WTC11 (cell line): ENCODE measurements at regions not wholly inside any gene's neighbourhood (a gene's known extent, or its start where the extent isn't known, plus 50 kb on each side); places are given as distances from the start of the nearest gene placed in this dataset.

Source experiments
- ATAC-seq: fragments of 200-7000 bp; cut with Tn5 transposase; 2 replicates; pipeline ENCODE4 v1.10.0; 2021; ENCODE audit warnings: mild to moderate bottlenecking, moderate library complexity
- CTCF ChIA-PET: fragments of 300-600 bp; sonication (Branson Sonifier 250); formaldehyde crosslinking; loops from one replicate; lab custom pipeline; 2021; ENCODE audit warnings: antibody characterized with exemption; lab: Charles Lee
- POLR2A ChIA-PET: fragments of 350-600 bp; sonication (Branson Sonifier 250); formaldehyde crosslinking; loops from one replicate; lab custom pipeline; 2021; ENCODE audit warnings: antibody characterized with exemption; lab: Charles Lee
- DNase-seq: peaks from one replicate; pipeline ENCODE4 v3.0.0; 2021; ENCODE audit warnings: low spot score
- H3K27ac Mint-ChIP-seq: 2 replicates; pipeline ENCODE4 v1.8.0; 2021; ENCODE audit warnings: mixed read lengths
- H3K27me3 Mint-ChIP-seq: 2 replicates; pipeline ENCODE4 v1.8.0; 2021; ENCODE audit warnings: low read depth, mild to moderate bottlenecking, moderate library complexity, mixed read lengths
- H3K36me3 Mint-ChIP-seq: 2 replicates; pipeline ENCODE4 v1.8.0; 2021; ENCODE audit warnings: mixed read lengths
- H3K4me1 Mint-ChIP-seq: 2 replicates; pipeline ENCODE4 v1.8.0; 2022; ENCODE audit warnings: mixed read lengths
- H3K4me3 Mint-ChIP-seq: 2 replicates; pipeline ENCODE4 v1.8.0; 2021; ENCODE audit warnings: mild to moderate bottlenecking, moderate library complexity, mixed read lengths
- H3K9me3 Mint-ChIP-seq: 2 replicates; pipeline ENCODE4 v1.8.0; 2021; ENCODE audit warnings: mixed read lengths
- ATF2 ChIP-seq: sonication (generic); formaldehyde crosslinking; IDR thresholded peaks from 2 replicates; pipeline ENCODE4 v1.8.1; 2022; ENCODE audit warnings: low read depth, missing genetic modification reagents, borderline replicate concordance
- ETV6 ChIP-seq: sonication (generic); formaldehyde crosslinking; IDR thresholded peaks from 2 replicates; pipeline ENCODE4 v1.8.1; 2022; ENCODE audit warnings: mild to moderate bottlenecking, missing genetic modification reagents
- FOXP1 ChIP-seq: sonication (generic); formaldehyde crosslinking; IDR thresholded peaks from 2 replicates; pipeline ENCODE4 v1.8.0; 2022; ENCODE audit warnings: missing genetic modification reagents, mild to moderate bottlenecking, moderate library complexity, borderline replicate concordance
- GRHL2 ChIP-seq: fragments of 250-450 bp; sonication (Bioruptor Pico); IDR thresholded peaks from 2 replicates; pipeline ENCODE4 v1.8.0; 2022; ENCODE audit warnings: mild to moderate bottlenecking, moderate library complexity; ENCODE audit not compliant: insufficient replicate concordance, severe bottlenecking
- MAX ChIP-seq: sonication (generic); formaldehyde crosslinking; IDR thresholded peaks from 2 replicates; pipeline ENCODE4 v1.8.0; 2022; ENCODE audit warnings: mild to moderate bottlenecking, missing genetic modification reagents
- PRDM15 ChIP-seq: sonication (generic); formaldehyde crosslinking; IDR thresholded peaks from 2 replicates; pipeline ENCODE4 v1.8.0; 2022; ENCODE audit warnings: missing genetic modification reagents
- PRRX2 ChIP-seq: fragments of 250-450 bp; sonication (Bioruptor Pico); IDR thresholded peaks from 2 replicates; pipeline ENCODE4 v1.8.0; 2021; ENCODE audit warnings: mild to moderate bottlenecking
- ZNF138 ChIP-seq: sonication (generic); formaldehyde crosslinking; conservative IDR thresholded peaks from 2 replicates; pipeline ENCODE4 v1.8.1; 2022; ENCODE audit warnings: mild to moderate bottlenecking, moderate library complexity, missing genetic modification reagents
- ZNF317 ChIP-seq: sonication (generic); formaldehyde crosslinking; IDR thresholded peaks from 2 replicates; pipeline ENCODE4 v1.8.1; 2023; ENCODE audit warnings: low read depth, mild to moderate bottlenecking, moderate library complexity, missing genetic modification reagents, borderline replicate concordance
- ZNF396 ChIP-seq: fragments of 250-450 bp; sonication (Bioruptor Pico); IDR thresholded peaks from 2 replicates; pipeline ENCODE4 v1.8.0; 2021; ENCODE audit warnings: mild to moderate bottlenecking, moderate library complexity, borderline replicate concordance
- ZNF532 ChIP-seq: fragments of 250-450 bp; sonication (Bioruptor Pico); IDR thresholded peaks from 2 replicates; pipeline ENCODE4 v1.9.0; 2021; ENCODE audit warnings: mild to moderate bottlenecking, borderline replicate concordance
- ZSCAN18 ChIP-seq: fragments of 250-450 bp; sonication (Bioruptor Pico); IDR thresholded peaks from 2 replicates; pipeline ENCODE4 v2.1.2; 2022; ENCODE audit warnings: mild to moderate bottlenecking, moderate library complexity
- TF ChIP-seq, protein P1 (sequence below): sonication (generic); formaldehyde crosslinking; IDR thresholded peaks from 2 replicates; pipeline ENCODE4 v1.8.0; 2023; ENCODE audit warnings: mild to moderate bottlenecking, missing genetic modification reagents
- TF ChIP-seq, protein P2 (sequence below): fragments of 200-600 bp; IDR thresholded peaks from 2 replicates; pipeline ENCODE4 v1.8.0; 2022; ENCODE audit warnings: antibody characterized with exemption
- TF ChIP-seq, protein P3 (sequence below): sonication (generic); formaldehyde crosslinking; IDR thresholded peaks from 2 replicates; pipeline ENCODE4 v1.8.0; 2022; ENCODE audit warnings: mild to moderate bottlenecking, missing genetic modification reagents

DNA sequence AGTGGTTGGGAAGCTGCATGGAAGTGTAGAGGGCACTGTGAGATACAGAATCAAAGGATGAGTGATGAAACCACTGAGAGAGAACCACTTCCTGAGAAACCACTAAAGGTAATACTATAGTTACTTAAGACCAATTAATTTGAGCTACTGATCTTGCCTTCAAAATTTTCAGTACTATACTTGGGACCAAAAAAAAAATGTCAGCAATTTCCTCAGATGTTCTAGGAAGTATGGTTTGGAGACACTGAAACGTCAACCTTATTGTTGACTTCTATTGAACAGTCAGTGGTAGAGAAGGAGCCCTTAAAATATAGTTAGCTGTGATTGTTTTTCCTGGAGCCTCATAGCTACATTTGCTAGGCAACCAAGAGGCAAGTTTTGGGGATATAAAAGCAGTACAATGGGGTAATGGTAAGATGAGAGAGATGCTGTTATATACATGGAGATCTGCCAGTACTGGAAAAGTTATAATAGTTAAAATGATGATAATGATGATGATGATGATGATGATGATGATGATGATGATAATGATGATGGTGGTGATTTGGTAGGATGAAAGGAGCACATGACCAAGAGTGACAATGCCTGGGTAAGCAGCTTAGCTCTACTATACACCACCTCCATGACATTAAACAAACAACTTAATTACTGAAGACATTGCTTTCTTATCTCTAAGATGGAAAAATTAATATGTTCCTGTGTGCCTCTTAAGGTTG, 300.9 kb upstream of the G2E3 start (continued):
- no peak for TF ChIP-seq ZSCAN18

DNA sequence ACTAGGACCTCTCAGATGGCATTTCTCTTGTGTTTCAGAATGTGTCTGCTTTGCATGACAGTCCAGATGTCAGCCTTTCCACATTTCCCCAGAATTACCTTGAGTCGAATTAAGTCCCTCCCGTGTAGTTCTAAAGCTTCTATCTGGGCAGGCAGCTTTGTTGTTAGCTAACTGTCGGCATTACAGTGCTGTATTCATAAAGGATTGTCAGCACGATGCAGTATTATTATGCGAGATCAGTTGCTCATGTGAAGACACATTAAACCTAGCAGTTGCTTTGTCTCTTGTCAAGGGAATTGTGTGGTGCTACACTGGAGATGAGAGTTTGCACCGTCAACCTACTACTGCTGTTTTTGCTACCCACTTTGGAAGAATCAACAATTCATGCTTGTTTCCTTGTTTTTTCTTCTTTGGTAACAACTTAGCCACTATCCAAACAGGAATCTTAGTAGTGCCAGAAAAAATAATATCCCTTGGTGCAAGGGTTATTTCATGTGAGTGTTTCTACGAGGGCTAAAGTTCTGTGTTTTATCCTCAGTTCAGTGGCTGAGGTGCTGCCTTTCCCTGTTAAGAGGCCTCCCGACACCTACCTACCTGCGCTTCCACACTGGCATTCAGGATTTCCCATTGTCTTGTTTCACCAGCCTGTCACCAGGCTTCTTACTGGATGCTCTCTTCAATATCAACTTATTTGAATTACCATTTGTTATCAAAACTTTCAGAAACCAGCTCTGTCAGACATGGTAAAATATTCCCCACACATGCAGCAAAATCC, 297.9 kb upstream of the G2E3 start:
- ChIA-PET CTCF (interaction anchor here (1.2 to 3.4 kb wide), 2 partner anchors 10 to 46 kb away, joined by 3 to 36 read pairs; no protein-coding TSS in a partner anchor), POLR2A (no interaction called here)
- DNase-seq: no peak
- peaks cover 16% of the 10 kb centered on the region for H3K9me3 Mint-ChIP-seq
- peak; percentile 71 for ATAC-seq
- peaks cover 18% of the 10 kb centered on the region for H3K4me1 Mint-ChIP-seq
- peaks cover 9% of the 10 kb centered on the region; the same call in 1 of the 2 replicates for H3K36me3 Mint-ChIP-seq
- H3K27me3 Mint-ChIP-seq: no peaks in the 10 kb centered on the region
- H3K4me3 Mint-ChIP-seq: no peak overlapping the region
- H3K27ac Mint-ChIP-seq: no peak overlapping the region
- no peak for TF ChIP-seq GRHL2 (CRISPR knock-in tag)
- no peak for TF ChIP-seq ZNF532 (CRISPR knock-in tag)
- TF ChIP-seq ZNF396 (CRISPR knock-in tag): no peak
- no peak for TF ChIP-seq ZNF317 (CRISPR knock-in tag)
- no peak for TF ChIP-seq PRRX2 (CRISPR knock-in tag)
- no peak for TF ChIP-seq ATF2
- no peak for TF ChIP-seq ZNF138
- TF ChIP-seq FOXP1 (CRISPR knock-in tag): no peak
- no peak for TF ChIP-seq MAX (CRISPR knock-in tag)
- TF ChIP-seq, protein P1, sequence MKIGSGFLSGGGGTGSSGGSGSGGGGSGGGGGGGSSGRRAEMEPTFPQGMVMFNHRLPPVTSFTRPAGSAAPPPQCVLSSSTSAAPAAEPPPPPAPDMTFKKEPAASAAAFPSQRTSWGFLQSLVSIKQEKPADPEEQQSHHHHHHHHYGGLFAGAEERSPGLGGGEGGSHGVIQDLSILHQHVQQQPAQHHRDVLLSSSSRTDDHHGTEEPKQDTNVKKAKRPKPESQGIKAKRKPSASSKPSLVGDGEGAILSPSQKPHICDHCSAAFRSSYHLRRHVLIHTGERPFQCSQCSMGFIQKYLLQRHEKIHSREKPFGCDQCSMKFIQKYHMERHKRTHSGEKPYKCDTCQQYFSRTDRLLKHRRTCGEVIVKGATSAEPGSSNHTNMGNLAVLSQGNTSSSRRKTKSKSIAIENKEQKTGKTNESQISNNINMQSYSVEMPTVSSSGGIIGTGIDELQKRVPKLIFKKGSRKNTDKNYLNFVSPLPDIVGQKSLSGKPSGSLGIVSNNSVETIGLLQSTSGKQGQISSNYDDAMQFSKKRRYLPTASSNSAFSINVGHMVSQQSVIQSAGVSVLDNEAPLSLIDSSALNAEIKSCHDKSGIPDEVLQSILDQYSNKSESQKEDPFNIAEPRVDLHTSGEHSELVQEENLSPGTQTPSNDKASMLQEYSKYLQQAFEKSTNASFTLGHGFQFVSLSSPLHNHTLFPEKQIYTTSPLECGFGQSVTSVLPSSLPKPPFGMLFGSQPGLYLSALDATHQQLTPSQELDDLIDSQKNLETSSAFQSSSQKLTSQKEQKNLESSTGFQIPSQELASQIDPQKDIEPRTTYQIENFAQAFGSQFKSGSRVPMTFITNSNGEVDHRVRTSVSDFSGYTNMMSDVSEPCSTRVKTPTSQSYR: no peak
- TF ChIP-seq ETV6 (CRISPR knock-in tag): no peak
- TF ChIP-seq, protein P2, sequence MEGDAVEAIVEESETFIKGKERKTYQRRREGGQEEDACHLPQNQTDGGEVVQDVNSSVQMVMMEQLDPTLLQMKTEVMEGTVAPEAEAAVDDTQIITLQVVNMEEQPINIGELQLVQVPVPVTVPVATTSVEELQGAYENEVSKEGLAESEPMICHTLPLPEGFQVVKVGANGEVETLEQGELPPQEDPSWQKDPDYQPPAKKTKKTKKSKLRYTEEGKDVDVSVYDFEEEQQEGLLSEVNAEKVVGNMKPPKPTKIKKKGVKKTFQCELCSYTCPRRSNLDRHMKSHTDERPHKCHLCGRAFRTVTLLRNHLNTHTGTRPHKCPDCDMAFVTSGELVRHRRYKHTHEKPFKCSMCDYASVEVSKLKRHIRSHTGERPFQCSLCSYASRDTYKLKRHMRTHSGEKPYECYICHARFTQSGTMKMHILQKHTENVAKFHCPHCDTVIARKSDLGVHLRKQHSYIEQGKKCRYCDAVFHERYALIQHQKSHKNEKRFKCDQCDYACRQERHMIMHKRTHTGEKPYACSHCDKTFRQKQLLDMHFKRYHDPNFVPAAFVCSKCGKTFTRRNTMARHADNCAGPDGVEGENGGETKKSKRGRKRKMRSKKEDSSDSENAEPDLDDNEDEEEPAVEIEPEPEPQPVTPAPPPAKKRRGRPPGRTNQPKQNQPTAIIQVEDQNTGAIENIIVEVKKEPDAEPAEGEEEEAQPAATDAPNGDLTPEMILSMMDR: no peak
- TF ChIP-seq, protein P3, sequence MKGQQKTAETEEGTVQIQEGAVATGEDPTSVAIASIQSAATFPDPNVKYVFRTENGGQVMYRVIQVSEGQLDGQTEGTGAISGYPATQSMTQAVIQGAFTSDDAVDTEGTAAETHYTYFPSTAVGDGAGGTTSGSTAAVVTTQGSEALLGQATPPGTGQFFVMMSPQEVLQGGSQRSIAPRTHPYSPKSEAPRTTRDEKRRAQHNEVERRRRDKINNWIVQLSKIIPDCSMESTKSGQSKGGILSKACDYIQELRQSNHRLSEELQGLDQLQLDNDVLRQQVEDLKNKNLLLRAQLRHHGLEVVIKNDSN (CRISPR knock-in tag): no peak
- TF ChIP-seq PRDM15 (CRISPR knock-in tag): no peak
